Calu3 (cell line): ENCODE measurements at regions not wholly inside any gene's neighbourhood (a gene's known extent, or its start where the extent isn't known, plus 50 kb on each side); places are given as distances from the start of the nearest gene placed in this dataset.

Experiments
- BruUV-seq: library from RNA; stranded (reverse); fragments of 400-500 nt; replicated peaks from 2 replicates; lab custom pipeline; 2021; lab: Mats Ljungman, UMichigan
- CTCF ChIA-PET: fragments of 300-600 bp; sonication (Branson Sonifier 250); formaldehyde crosslinking; loops from one replicate; lab custom pipeline; 2022; ENCODE audit warnings: antibody characterized with exemption; lab: Charles Lee
- DNase-seq: peaks from one replicate; pipeline ENCODE4 v3.0.0; 2022
- H3K27ac Mint-ChIP-seq: one replicate; pipeline ENCODE4 v1.8.0; 2022; ENCODE audit warnings: mixed read lengths; ENCODE audit not compliant: unreplicated experiment
- H3K27me3 Mint-ChIP-seq: one replicate; pipeline ENCODE4 v1.8.0; 2022; ENCODE audit warnings: mixed read lengths; ENCODE audit not compliant: unreplicated experiment
- H3K36me3 Mint-ChIP-seq: one replicate; pipeline ENCODE4 v1.8.0; 2022; ENCODE audit warnings: mild to moderate bottlenecking, moderate library complexity, mixed read lengths; ENCODE audit not compliant: insufficient read depth, unreplicated experiment
- H3K4me1 Mint-ChIP-seq: one replicate; pipeline ENCODE4 v1.8.0; 2022; ENCODE audit warnings: mild to moderate bottlenecking, low read depth, mixed read lengths; ENCODE audit not compliant: unreplicated experiment
- H3K4me3 Mint-ChIP-seq: one replicate; pipeline ENCODE4 v1.8.0; 2022; ENCODE audit warnings: mild to moderate bottlenecking, low read depth, moderate library complexity, mixed read lengths; ENCODE audit not compliant: unreplicated experiment
- H3K9me3 Mint-ChIP-seq: one replicate; pipeline ENCODE4 v1.8.0; 2022; ENCODE audit warnings: low read depth, mixed read lengths; ENCODE audit not compliant: unreplicated experiment
- intact Hi-C: fragments of 100-400 bp; cut with micrococcal nuclease; formaldehyde crosslinking; loops from one replicate; pipeline ENCODE4 v1.10.0; 2022; ENCODE audit not compliant: unreplicated experiment
- TF ChIP-seq, protein P1 (sequence below): fragments of 200-600 bp; IDR thresholded peaks from one replicate; pipeline ENCODE4 v1.8.0; 2022; ENCODE audit warnings: antibody characterized with exemption; ENCODE audit not compliant: unreplicated experiment

DNA sequence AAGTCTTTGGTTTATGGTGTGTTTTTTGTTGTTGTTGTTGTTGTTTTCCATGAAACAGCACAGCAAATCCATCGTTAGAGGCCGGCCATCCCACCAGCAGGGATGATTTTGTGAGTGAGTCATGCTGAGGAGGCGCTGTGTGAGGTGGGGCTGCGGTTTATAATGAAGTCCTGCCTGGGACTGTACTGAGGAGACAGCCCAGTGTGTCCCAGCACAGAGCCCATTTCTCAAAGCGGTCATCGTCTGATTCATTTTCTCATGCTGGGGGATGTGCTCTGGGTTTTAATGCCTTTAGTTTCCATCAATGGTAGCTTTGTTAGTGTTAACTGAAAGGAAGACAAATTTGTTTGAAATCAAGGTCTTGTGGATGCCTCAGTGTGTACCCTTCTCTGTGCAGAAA lies 129.3 kb upstream of the SERP2 start:
- DNase-seq = no peak
- no peak overlapping the region for H3K4me3 Mint-ChIP-seq

DNA sequence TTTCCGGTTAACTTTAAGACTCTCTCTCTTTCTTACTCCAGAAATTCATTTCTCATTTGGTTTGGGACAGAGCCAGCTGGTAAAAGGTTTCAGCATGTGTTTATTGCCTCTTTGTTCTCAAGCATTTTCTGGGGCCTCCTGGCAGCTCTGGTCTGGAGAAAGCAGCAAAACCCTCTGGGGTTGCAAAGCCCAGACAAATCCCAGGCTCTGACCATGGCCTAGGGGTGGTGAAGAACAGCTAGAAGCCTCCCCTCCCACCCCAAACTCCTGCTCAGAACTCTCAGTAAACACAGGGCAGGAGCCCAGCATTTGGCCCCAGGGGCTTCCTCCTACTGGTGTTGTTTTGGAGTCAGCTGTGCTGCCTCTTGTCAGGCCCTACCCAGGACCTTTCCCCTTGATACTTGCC lies 124.2 kb upstream of the SERP2 start:
- Mint-ChIP-seq H3K27ac (no peak overlapping the region), H3K36me3 (no peaks in the 10 kb centered on the region), H3K9me3 (no peaks in the 10 kb centered on the region), H3K4me1 (no peaks in the 10 kb centered on the region), H3K27me3 (no peaks in the 10 kb centered on the region), H3K4me3 (no peak overlapping the region)
- TF ChIP-seq, protein P1, sequence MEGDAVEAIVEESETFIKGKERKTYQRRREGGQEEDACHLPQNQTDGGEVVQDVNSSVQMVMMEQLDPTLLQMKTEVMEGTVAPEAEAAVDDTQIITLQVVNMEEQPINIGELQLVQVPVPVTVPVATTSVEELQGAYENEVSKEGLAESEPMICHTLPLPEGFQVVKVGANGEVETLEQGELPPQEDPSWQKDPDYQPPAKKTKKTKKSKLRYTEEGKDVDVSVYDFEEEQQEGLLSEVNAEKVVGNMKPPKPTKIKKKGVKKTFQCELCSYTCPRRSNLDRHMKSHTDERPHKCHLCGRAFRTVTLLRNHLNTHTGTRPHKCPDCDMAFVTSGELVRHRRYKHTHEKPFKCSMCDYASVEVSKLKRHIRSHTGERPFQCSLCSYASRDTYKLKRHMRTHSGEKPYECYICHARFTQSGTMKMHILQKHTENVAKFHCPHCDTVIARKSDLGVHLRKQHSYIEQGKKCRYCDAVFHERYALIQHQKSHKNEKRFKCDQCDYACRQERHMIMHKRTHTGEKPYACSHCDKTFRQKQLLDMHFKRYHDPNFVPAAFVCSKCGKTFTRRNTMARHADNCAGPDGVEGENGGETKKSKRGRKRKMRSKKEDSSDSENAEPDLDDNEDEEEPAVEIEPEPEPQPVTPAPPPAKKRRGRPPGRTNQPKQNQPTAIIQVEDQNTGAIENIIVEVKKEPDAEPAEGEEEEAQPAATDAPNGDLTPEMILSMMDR = no peak
- intact Hi-C loops = no loop called here
- no TSS peak for BruUV-seq
- no peak for DNase-seq
- CTCF ChIA-PET = no interaction called here

More for the DNA sequence above, 129.3 kb upstream of the SERP2 start:
- CTCF ChIA-PET = interaction anchor here (0.6 kb wide), 1 partner anchor 151 kb away, joined by 6 read pairs; no protein-coding TSS in a partner anchor
- H3K4me1 Mint-ChIP-seq = no peaks in the 10 kb centered on the region
- no peaks in the 10 kb centered on the region for H3K27me3 Mint-ChIP-seq
- H3K9me3 Mint-ChIP-seq = peaks cover 3% of the 10 kb centered on the region
- BruUV-seq = no TSS peak
- TF ChIP-seq, protein P1 = no peak
- no peak overlapping the region for H3K27ac Mint-ChIP-seq
- intact Hi-C loops = no loop called here
- H3K36me3 Mint-ChIP-seq = no peaks in the 10 kb centered on the region

DNA sequence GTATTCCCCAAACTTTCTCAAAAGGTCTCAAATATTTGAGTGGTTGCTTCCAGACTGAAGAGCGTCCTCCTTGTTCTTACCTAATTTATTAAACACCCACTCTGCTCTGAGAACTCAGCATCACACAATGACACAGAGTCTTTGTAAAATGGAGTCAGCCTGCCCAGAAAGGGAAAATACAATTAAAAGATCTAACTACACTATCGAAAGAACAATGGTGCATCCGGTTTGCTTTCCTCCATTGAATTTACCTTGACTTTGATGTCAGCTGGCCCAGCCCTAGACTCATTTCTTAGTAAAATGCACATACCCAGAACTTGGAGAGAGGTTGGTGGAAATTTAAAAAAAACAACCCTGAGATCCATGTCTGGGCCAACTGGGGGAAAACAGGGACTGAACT lies 120.7 kb upstream of the SERP2 start:
- Mint-ChIP-seq H3K4me1 (no peaks in the 10 kb centered on the region), H3K4me3 (no peak overlapping the region), H3K27ac (no peak overlapping the region), H3K9me3 (no peaks in the 10 kb centered on the region), H3K36me3 (no peaks in the 10 kb centered on the region), H3K27me3 (no peaks in the 10 kb centered on the region)
- BruUV-seq = no TSS peak
- TF ChIP-seq, protein P1 = no peak
- intact Hi-C loops = no loop called here
- no peak for DNase-seq
- CTCF ChIA-PET = no interaction called here

DNA sequence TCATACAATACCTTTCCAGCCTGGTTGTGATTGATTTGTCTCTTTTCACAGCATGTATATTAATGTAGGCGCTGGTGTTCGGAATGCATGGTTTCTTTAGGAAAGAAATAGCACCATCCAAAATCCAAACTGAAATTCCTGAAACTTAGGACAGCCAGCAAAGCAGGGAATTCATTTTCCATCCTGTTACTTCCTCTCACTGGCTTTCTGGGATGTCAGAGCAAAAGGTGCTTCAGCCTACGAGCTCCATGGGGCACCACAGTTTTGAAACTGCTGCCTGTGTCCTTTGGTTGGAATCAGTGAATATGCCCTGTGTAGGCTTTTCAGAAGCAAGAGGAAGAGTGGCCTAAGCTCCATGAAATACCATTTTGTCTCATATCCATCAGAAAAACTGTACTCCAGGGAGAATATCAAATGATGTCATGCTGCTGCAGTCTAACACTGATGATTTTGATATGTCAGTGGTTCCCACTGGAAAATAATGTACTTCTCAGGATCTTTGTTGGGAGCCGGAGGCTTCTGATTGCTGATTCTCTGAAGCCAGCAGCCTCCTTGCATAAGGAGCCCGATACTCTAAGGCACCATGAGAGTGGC lies 117.8 kb upstream of the SERP2 start:
- Mint-ChIP-seq H3K36me3 (no peaks in the 10 kb centered on the region), H3K9me3 (no peaks in the 10 kb centered on the region), H3K27ac (no peak overlapping the region), H3K4me1 (peaks cover 9% of the 10 kb centered on the region), H3K27me3 (no peaks in the 10 kb centered on the region), H3K4me3 (no peak overlapping the region)
- intact Hi-C loops = no loop called here
- CTCF ChIA-PET = interaction anchor here (0.6 kb wide), 1 partner anchor 10 kb away, joined by 4 read pairs; no protein-coding TSS in a partner anchor
- DNase-seq = no peak
- BruUV-seq = no TSS peak
- TF ChIP-seq, protein P1 = no peak
